GM13977 (cell line): ENCODE measurements at regions not wholly inside any gene's neighbourhood (a gene's known extent, or its start where the extent isn't known, plus 50 kb on each side); places are given as distances from the start of the nearest gene placed in this dataset.

Experiments used
- DNase-seq: peaks from one replicate; pipeline ENCODE4 v3.0.0; 2012; ENCODE audit warnings: low spot score
- CTCF ChIP-seq: IDR thresholded peaks from 2 replicates; pipeline ENCODE4 v1.5.1; 2012; ENCODE audit warnings: mild to moderate bottlenecking, control low read depth; ENCODE audit not compliant: insufficient read depth; ENCODE audit errors: extremely low read depth, missing control alignments
- in situ Hi-C: fragments of 300-500 bp; cut with MboI; formaldehyde crosslinking; loops from one replicate; pipeline ENCODE4 v1.12.0; 2022; ENCODE audit warnings: low sequenced_read_pairs, low pct_unique_long_range_greater_than_20kb, mixed read lengths, inconsistent platforms; ENCODE audit not compliant: unreplicated experiment

DNA sequence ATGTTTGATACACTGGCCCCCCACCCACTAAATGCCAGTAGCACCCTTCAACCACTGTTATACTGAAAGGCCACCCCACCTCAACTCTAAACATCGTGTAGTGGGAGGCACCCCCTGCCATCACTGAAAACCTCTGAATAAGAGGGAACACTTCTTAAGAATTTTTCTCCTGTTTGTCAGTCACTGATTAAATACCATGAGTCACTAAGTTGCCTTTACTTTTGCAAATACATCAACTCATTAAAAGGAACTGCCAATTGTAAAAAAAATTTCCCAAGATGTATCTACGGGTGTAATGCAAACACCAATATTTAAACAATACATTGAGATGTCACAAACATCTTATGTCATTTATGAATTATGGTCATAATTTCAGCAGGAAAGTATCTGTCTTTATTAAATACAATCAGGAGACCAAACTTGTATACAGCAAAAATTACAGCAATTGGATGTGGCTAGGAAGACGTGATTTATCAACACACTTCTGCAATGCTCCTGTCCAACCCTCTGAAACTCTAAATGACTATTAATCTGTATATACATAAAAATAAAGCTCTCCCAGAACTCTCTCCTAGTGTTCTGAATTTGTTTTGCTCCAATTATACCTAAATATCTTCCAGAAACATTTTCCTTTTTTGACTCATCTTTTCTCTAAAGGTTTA lies 144.1 kb upstream of the STK17B start:
- no peak for TF ChIP-seq CTCF
- no peak for DNase-seq
- in situ Hi-C loops = no loop called here

DNA sequence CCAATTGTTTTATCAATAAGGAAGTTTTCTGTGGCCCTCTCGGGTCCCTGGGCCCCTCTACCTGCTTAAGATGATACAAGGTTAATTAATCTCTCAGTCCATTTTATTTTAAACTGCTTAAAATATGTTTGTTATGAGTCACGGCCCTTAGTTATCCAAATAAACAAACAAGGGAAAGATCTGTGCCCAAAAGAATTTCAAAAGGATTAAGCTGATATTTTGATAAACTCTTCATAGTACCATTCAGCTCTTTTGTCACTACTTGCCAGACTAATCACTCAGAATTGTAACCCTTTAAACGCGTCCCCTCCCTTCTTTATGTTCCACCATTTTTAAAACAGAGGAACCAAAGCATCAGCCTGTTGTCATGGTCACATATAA lies 144.7 kb upstream of the STK17B start:
- DNase-seq = no peak
- TF ChIP-seq CTCF = no peak
- in situ Hi-C loops = no loop called here

DNA sequence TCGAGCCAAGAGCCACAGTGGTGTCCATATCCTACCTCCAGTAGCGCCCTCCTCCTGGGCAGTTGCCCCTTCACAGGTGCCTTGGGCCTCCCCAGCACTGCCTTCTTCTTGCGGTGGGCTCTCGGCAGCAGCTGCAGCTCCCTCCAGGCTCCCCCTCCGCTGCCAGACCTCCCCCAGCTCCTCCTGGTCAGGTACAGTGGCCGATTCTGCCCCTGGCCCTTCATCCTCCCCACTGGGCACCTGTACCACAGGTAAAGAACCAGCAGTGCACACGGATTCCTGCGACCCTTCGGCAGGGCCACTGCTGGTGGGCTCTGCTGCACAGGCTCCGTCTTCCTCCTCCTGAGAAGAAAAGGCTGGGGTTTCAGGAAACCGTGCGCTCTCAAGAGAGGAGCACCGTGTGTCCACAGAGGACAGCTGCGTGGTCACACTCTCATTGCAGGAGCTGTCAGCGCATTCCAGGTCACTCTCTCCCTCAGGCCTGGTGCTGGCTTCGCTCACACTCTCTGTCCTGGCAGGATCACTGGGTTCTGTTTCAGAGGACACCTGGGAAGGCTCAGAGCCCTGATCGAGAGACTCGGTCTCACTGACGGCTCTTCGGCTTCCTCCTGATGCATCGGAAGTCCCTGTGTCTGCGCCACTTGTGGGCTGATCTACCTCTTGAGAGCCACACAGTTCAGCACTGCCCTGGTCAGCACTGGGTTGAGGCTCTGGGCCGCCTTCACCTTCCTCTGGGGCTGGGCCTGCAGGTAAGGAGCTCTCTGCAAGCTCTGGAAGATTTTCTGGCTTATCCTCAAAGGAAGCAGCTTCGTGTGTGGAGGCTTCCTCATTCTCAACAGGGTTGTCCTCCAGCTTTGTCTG lies 147.4 kb upstream of the STK17B start:
- TF ChIP-seq CTCF = no peak
- in situ Hi-C loops = no loop called here
- no peak for DNase-seq

DNA sequence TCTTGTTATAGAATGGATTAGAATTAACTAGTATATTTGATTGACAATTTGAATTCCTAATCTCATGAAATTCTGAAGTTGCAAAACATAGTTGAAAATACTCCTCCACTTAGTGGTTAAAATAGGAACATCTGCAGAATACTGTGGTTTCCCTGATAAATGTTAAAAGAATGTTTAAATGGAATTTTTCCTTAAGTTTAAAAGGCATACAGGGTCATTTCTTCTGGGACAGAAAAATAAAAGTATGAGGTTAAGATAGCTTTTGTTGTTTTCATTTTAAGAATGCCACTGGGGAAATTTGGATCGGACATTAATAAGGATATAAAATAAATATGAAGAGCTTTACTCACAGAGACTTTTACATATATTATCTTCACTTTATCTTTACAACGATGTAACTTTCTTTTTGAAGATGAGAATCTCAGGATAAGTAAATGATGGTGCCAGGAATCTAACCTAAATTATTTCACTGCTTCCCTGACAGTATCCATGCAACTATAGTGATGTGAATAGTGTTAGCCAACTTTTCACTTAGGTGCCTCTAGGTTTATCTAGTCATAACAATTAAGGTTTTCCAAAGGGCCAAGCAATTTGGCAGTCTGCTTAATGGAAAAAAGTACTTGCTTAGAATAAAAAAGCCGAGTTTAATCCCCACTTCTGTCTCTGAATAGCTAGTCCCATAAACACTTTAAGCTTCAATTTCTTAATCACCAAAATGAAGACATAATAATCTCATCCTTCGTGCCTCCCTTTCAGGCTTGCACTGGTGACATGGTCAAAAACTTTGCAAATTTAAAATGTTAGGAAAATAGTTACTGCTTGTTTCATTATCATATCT lies 151.8 kb upstream of the STK17B start:
- DNase-seq = no peak
- no peak for TF ChIP-seq CTCF
- in situ Hi-C loops = no loop called here

DNA sequence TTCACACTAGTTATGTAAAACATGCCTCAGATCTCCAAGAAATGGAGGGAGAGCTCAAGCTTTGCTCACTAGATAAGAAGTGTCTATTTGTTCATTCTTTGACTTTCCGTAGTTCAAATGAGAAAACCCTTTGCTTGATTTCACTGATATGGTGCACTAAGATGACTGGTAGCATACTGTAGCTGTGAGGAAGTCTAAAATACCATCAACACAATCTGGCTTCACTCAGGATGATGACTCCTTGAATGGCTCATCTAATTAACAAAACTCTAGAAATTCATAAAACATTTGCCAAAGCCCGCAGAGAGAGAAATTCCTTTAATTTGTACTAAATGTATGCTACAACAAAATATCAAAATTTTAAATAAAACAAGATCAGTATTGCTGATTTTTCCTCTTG lies 152.8 kb upstream of the STK17B start:
- DNase-seq = no peak
- in situ Hi-C loops = no loop called here
- no peak for TF ChIP-seq CTCF

DNA sequence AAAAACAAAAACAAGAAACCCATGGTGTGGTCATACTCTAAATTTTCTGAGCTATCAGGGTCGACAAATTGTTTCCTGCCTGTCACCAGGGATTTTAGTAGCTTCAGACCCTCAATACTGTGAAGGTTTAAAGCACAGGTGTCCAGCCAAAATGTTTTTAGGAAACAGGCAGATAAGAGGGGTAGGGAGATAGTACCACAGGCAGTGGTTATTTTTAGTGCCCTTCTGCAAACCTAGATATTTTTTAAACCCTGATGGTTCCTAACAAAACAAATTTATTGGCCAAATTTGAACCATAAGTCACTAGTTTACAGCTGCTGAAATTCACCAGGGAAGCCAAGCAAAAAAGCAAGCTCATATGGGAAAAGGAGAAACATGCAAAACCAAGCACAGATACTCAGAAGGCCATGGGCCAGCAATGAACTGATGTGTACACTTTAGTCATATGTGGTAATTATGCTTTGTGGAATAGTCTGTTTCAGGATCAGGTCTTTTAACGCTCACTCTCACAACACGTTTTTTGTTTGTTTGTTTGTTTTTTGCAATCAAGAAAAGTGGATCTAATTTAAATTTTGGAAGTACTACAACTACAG lies 156.8 kb upstream of the STK17B start:
- DNase-seq = no peak
- in situ Hi-C loops = no loop called here
- no peak for TF ChIP-seq CTCF
